ENCODE measurements at regions not wholly inside any gene's neighbourhood (a gene's known extent, or its start where the extent isn't known, plus 50 kb on each side); places are given as distances from the start of the nearest gene placed in this dataset.

GRCh38 chr1:234965111-234965510 is 163.5 kb downstream of the TOMM20 start:
- H3K27me3 ChIP-seq (ENCODE audit: control insufficient read depth, insufficient read depth, low read length), result no peaks in the 10 kb centered on the region
- no peaks in the 10 kb centered on the region for H3K9me3 ChIP-seq (ENCODE audit: control insufficient read depth, low read depth, low read length)
- H3K36me3 ChIP-seq (ENCODE audit: control insufficient read depth, low read depth, low read length), result no peaks in the 10 kb centered on the region
- peaks cover 14% of the 10 kb centered on the region for H3K4me1 ChIP-seq (ENCODE audit: control insufficient read depth, low read depth, low read length)
- no peak overlapping the region for H3K27ac ChIP-seq (ENCODE audit: low read length)
- no peak overlapping the region for H3K9ac ChIP-seq (ENCODE audit: low read length)
- H3K4me3 ChIP-seq (ENCODE audit: low read length), result no peak overlapping the region

GRCh38 chr1:234963904-234964702 is 164.5 kb downstream of the TOMM20 start:
- Histone ChIP-seq H3K36me3 (ENCODE audit: control insufficient read depth, low read depth, low read length) (no peaks in the 10 kb centered on the region), H3K27me3 (ENCODE audit: control insufficient read depth, insufficient read depth, low read length) (no peaks in the 10 kb centered on the region), H3K9me3 (ENCODE audit: control insufficient read depth, low read depth, low read length) (no peaks in the 10 kb centered on the region), H3K4me1 (ENCODE audit: control insufficient read depth, low read depth, low read length) (peaks cover 6% of the 10 kb centered on the region), H3K4me3 (ENCODE audit: low read length) (no peak overlapping the region), H3K9ac (ENCODE audit: low read length) (no peak overlapping the region), H3K27ac (ENCODE audit: low read length) (no peak overlapping the region)

GRCh38 chr1:234963180-234963903 is 165.3 kb downstream of the TOMM20 start:
- H3K36me3 ChIP-seq (ENCODE audit: control insufficient read depth, low read depth, low read length), result no peaks in the 10 kb centered on the region
- no peaks in the 10 kb centered on the region for H3K9me3 ChIP-seq (ENCODE audit: control insufficient read depth, low read depth, low read length)
- H3K27ac ChIP-seq (ENCODE audit: low read length), result no peak overlapping the region
- no peaks in the 10 kb centered on the region for H3K4me1 ChIP-seq (ENCODE audit: control insufficient read depth, low read depth, low read length)
- no peak overlapping the region for H3K4me3 ChIP-seq (ENCODE audit: low read length)
- no peaks in the 10 kb centered on the region for H3K27me3 ChIP-seq (ENCODE audit: control insufficient read depth, insufficient read depth, low read length)
- H3K9ac ChIP-seq (ENCODE audit: low read length), result no peak overlapping the region

GRCh38 chr1:234962340-234962989 is 166.2 kb downstream of the TOMM20 start:
- no peak overlapping the region for H3K27ac ChIP-seq (ENCODE audit: low read length)

GRCh38 chr1:234961456-234962339 is 166.9 kb downstream of the TOMM20 start:
- Histone ChIP-seq H3K9me3 (ENCODE audit: control insufficient read depth, low read depth, low read length) (no peaks in the 10 kb centered on the region), H3K36me3 (ENCODE audit: control insufficient read depth, low read depth, low read length) (no peaks in the 10 kb centered on the region), H3K4me1 (ENCODE audit: control insufficient read depth, low read depth, low read length) (peaks cover 15% of the 10 kb centered on the region), H3K9ac (ENCODE audit: low read length) (no peak overlapping the region), H3K4me3 (ENCODE audit: low read length) (no peak overlapping the region), H3K27ac (ENCODE audit: low read length) (no peak overlapping the region), H3K27me3 (ENCODE audit: control insufficient read depth, insufficient read depth, low read length) (no peaks in the 10 kb centered on the region)

More at GRCh38 chr1:234962340-234962989, 166.2 kb downstream of the TOMM20 start:
- Histone ChIP-seq H3K36me3 (ENCODE audit: control insufficient read depth, low read depth, low read length) (no peaks in the 10 kb centered on the region), H3K4me1 (ENCODE audit: control insufficient read depth, low read depth, low read length) (peaks cover 7% of the 10 kb centered on the region), H3K9ac (ENCODE audit: low read length) (no peak overlapping the region), H3K9me3 (ENCODE audit: control insufficient read depth, low read depth, low read length) (no peaks in the 10 kb centered on the region), H3K4me3 (ENCODE audit: low read length) (no peak overlapping the region), H3K27me3 (ENCODE audit: control insufficient read depth, insufficient read depth, low read length) (no peaks in the 10 kb centered on the region)

GRCh38 chr1:234960722-234961455 is 167.7 kb downstream of the TOMM20 start:
- Histone ChIP-seq H3K9ac (ENCODE audit: low read length) (no peak overlapping the region), H3K4me1 (ENCODE audit: control insufficient read depth, low read depth, low read length) (peaks cover 20% of the 10 kb centered on the region), H3K27ac (ENCODE audit: low read length) (no peak overlapping the region), H3K9me3 (ENCODE audit: control insufficient read depth, low read depth, low read length) (no peaks in the 10 kb centered on the region), H3K27me3 (ENCODE audit: control insufficient read depth, insufficient read depth, low read length) (no peaks in the 10 kb centered on the region), H3K36me3 (ENCODE audit: control insufficient read depth, low read depth, low read length) (no peaks in the 10 kb centered on the region), H3K4me3 (ENCODE audit: low read length) (no peak overlapping the region)

- no peaks in the 10 kb centered on the region for H3K9me3 ChIP-seq (ENCODE audit: control insufficient read depth, low read depth, low read length)
- no peak overlapping the region for H3K4me3 ChIP-seq (ENCODE audit: low read length)
- H3K27ac ChIP-seq (ENCODE audit: low read length), result no peak overlapping the region
- H3K4me1 ChIP-seq (ENCODE audit: control insufficient read depth, low read depth, low read length), result peaks cover 30% of the 10 kb centered on the region
- H3K36me3 ChIP-seq (ENCODE audit: control insufficient read depth, low read depth, low read length), result no peaks in the 10 kb centered on the region
- no peak overlapping the region for H3K9ac ChIP-seq (ENCODE audit: low read length)
- no peaks in the 10 kb centered on the region for H3K27me3 ChIP-seq (ENCODE audit: control insufficient read depth, insufficient read depth, low read length)
These were observed 169.7 kb downstream of the TOMM20 start for GRCh38 chr1:234958706-234959657.

GRCh38 chr1:234958066-234958705 is 170.5 kb downstream of the TOMM20 start:
- no peaks in the 10 kb centered on the region for H3K9me3 ChIP-seq (ENCODE audit: control insufficient read depth, low read depth, low read length)
- peaks cover 30% of the 10 kb centered on the region for H3K4me1 ChIP-seq (ENCODE audit: control insufficient read depth, low read depth, low read length)
- no peaks in the 10 kb centered on the region for H3K27me3 ChIP-seq (ENCODE audit: control insufficient read depth, insufficient read depth, low read length)
- peak overlapping the region; percentile 58 for H3K27ac ChIP-seq (ENCODE audit: low read length)
- H3K36me3 ChIP-seq (ENCODE audit: control insufficient read depth, low read depth, low read length), result no peaks in the 10 kb centered on the region
- H3K4me3 ChIP-seq (ENCODE audit: low read length), result no peak overlapping the region
- H3K9ac ChIP-seq (ENCODE audit: low read length), result peak overlapping the region; percentile 37

GRCh38 chr1:234957330-234958065 is 171.1 kb downstream of the TOMM20 start:
- no peaks in the 10 kb centered on the region for H3K36me3 ChIP-seq (ENCODE audit: control insufficient read depth, low read depth, low read length)
- H3K27me3 ChIP-seq (ENCODE audit: control insufficient read depth, insufficient read depth, low read length), result no peaks in the 10 kb centered on the region
- H3K4me3 ChIP-seq (ENCODE audit: low read length), result no peak overlapping the region
- peak overlapping the region; percentile 37 for H3K9ac ChIP-seq (ENCODE audit: low read length)
- peak overlapping the region; percentile 58 for H3K27ac ChIP-seq (ENCODE audit: low read length)
- no peaks in the 10 kb centered on the region for H3K9me3 ChIP-seq (ENCODE audit: control insufficient read depth, low read depth, low read length)
- H3K4me1 ChIP-seq (ENCODE audit: control insufficient read depth, low read depth, low read length), result peaks cover 30% of the 10 kb centered on the region

Measured in iPS-18a (cell line).